Esophagus muscularis mucosa (tissue), 4 donors: ENCODE measurements at regions not wholly inside any gene's neighbourhood (a gene's known extent, or its start where the extent isn't known, plus 50 kb on each side); places are given as distances from the start of the nearest gene placed in this dataset.

Experiments
- DNase-seq: peaks from one replicate; pipeline ENCODE4 v3.0.0-alpha.2; 2017; ENCODE audit errors: extremely low spot score
- H3K27ac ChIP-seq, 4 donors: fragments of 200-600 bp; sonication (generic); replicated peaks in 1 of 4; 1 replicate in 3 of 4; 2 replicates in 1 of 4; pipeline ENCODE4 v1.5.1; 2016 to 2019; ENCODE audit warnings: mild to moderate bottlenecking in 1 of 4
- H3K27me3 ChIP-seq, 4 donors: fragments of 200-600 bp; sonication (generic); one replicate each; pipeline versions ENCODE4 v1.5.1 to v1.6.0; 2016 to 2019
- H3K36me3 ChIP-seq, 4 donors: fragments of 200-600 bp; sonication (generic); one replicate each; pipeline ENCODE4 v1.5.1; 2016 to 2019
- H3K4me1 ChIP-seq, 4 donors: fragments of 200-600 bp; sonication (generic); one replicate each; pipeline ENCODE4 v1.5.1; 2016 to 2019
- H3K4me3 ChIP-seq, 4 donors: fragments of 200-600 bp; sonication (generic); 1 replicate in 2 of 4; 2 replicates in 2 of 4; pipeline ENCODE4 v1.5.1; 2016 to 2019; ENCODE audit warnings: mild to moderate bottlenecking in 4 of 4, moderate library complexity in 1 of 4
- H3K9me3 ChIP-seq, 4 donors: fragments of 200-600 bp; sonication (generic); 1 replicate in 3 of 4; 2 replicates in 1 of 4; pipeline ENCODE4 v1.5.1; 2016 to 2019
- CTCF ChIP-seq, 3 experiments: fragments of 200-600 bp in 2 of 3; fragments of 450-650 bp in 1 of 3; sonication (generic) in 2 of 3; IDR thresholded peaks; one replicate each; pipeline ENCODE4 v1.5.1; 2017 to 2019; ENCODE audit warnings: antibody characterized with exemption in 3 of 3, mild to moderate bottlenecking in 2 of 3, moderate library complexity in 1 of 3
- EP300 ChIP-seq: sonication (generic); formaldehyde crosslinking; IDR thresholded peaks from one replicate; pipeline ENCODE4 v1.6.1; 2017; ENCODE audit warnings: antibody characterized with exemption
- POLR2A ChIP-seq: fragments of 450-650 bp; IDR thresholded peaks from one replicate; pipeline ENCODE4 v1.6.1; 2017; ENCODE audit warnings: antibody characterized with exemption, moderate library complexity, mild to moderate bottlenecking, low read depth
- POLR2AphosphoS5 ChIP-seq, 2 donors: sonication (generic); formaldehyde crosslinking; IDR thresholded peaks; one replicate each; pipeline ENCODE4 v1.6.1; 2017; ENCODE audit warnings: antibody characterized with exemption in 2 of 2
- WGBS: methylation state at CpG from one replicate; pipeline ENCODE4 v1.1.5; 2018; 5-methylcytosine and 5-hydroxymethylcytosine counted together
- intact Hi-C: fragments of 100-400 bp; cut with DNase I; formaldehyde crosslinking; loops from one replicate; pipeline ENCODE4 v1.15.1; 2023

- Histone ChIP-seq H3K36me3 (no peaks in the 10 kb centered on the region), H3K27me3 (no peaks in the 10 kb centered on the region), H3K9me3 (no peaks in the 10 kb centered on the region), H3K4me1 (no peaks in the 10 kb centered on the region), H3K27ac (no peak overlapping the region), H3K4me3 (no peak overlapping the region)
- WGBS = 75% methylated on average over 2 of the region's 2 CpGs
- intact Hi-C loops = no loop called here
- no peak for DNase-seq
- TF ChIP-seq POLR2A (no peak), CTCF (IDR thresholded peaks at IDR 0.05) (no peak), POLR2AphosphoS5 (IDR thresholded peaks at IDR 0.05) (no peak), EP300 (no peak)
Observed at GRCh38 chr11:36890121-36890679, 292.2 kb upstream of the RAG2 start.

GRCh38 chr11:36885154-36885553, 287.1 kb upstream of the RAG2 start:
- no peaks in the 10 kb centered on the region for H3K27me3 ChIP-seq
- intact Hi-C loops = no loop called here
- TF ChIP-seq EP300 (no peak), CTCF (IDR thresholded peaks at IDR 0.05) (no peak), POLR2A (no peak), POLR2AphosphoS5 (IDR thresholded peaks at IDR 0.05) (no peak)
- DNase-seq = peak; percentile 82
- H3K9me3 ChIP-seq = no peaks in the 10 kb centered on the region
- no peak overlapping the region for H3K27ac ChIP-seq
- H3K36me3 ChIP-seq = no peaks in the 10 kb centered on the region
- H3K4me1 ChIP-seq = no peaks in the 10 kb centered on the region
- WGBS = 93% methylated on average over 3 of the region's 3 CpGs
- H3K4me3 ChIP-seq = no peak overlapping the region

- TF ChIP-seq EP300 (no peak), POLR2AphosphoS5 (IDR thresholded peaks at IDR 0.05) (no peak), POLR2A (no peak)
- intact Hi-C loops = no loop called here
- DNase-seq = no peak
- Histone ChIP-seq H3K4me3 (no peak overlapping the region), H3K36me3 (no peaks in the 10 kb centered on the region), H3K27me3 (no peaks in the 10 kb centered on the region), H3K4me1 (no peaks in the 10 kb centered on the region), H3K27ac (no peak overlapping the region), H3K9me3 (no peaks in the 10 kb centered on the region)
- WGBS = 81% methylated on average over 1 of the region's 1 CpG
Observed at GRCh38 chr11:36878737-36879136, 280.7 kb upstream of the RAG2 start.

GRCh38 chr11:36877149-36877548, 279.1 kb upstream of the RAG2 start:
- TF ChIP-seq CTCF (IDR thresholded peaks at IDR 0.05) (no peak), POLR2A (no peak), EP300 (no peak), POLR2AphosphoS5 (IDR thresholded peaks at IDR 0.05) (no peak)
- no peak overlapping the region for H3K27ac ChIP-seq
- no peaks in the 10 kb centered on the region for H3K27me3 ChIP-seq

GRCh38 chr11:36876266-36876665, 278.2 kb upstream of the RAG2 start:
- Histone ChIP-seq H3K36me3 (no peaks in the 10 kb centered on the region), H3K4me1 (no peaks in the 10 kb centered on the region), H3K4me3 (no peak overlapping the region), H3K27ac (no peak overlapping the region), H3K9me3 (no peaks in the 10 kb centered on the region), H3K27me3 (no peaks in the 10 kb centered on the region)
- intact Hi-C loops = no loop called here
- TF ChIP-seq CTCF (IDR thresholded peaks at IDR 0.05) = no peak
- no peak for DNase-seq
- 59% methylated on average over 1 of the region's 1 CpG for WGBS

More at GRCh38 chr11:36877149-36877548, 279.1 kb upstream of the RAG2 start:
- DNase-seq = no peak
- intact Hi-C loops = no loop called here
- no peaks in the 10 kb centered on the region for H3K36me3 ChIP-seq
- no peaks in the 10 kb centered on the region for H3K9me3 ChIP-seq
- no peaks in the 10 kb centered on the region for H3K4me1 ChIP-seq
- H3K4me3 ChIP-seq = no peak overlapping the region
